Esophagus squamous epithelium (tissue), 4 donors: ENCODE measurements at regions not wholly inside any gene's neighbourhood (a gene's known extent, or its start where the extent isn't known, plus 50 kb on each side); places are given as distances from the start of the nearest gene placed in this dataset.
"Not testable (repeated sequence)": the region's sequence is repeated elsewhere in the genome, so short reads cannot be mapped to it uniquely, and the experiment has no call there.

Experiments used
- CTCF ChIP-seq, 6 experiments: fragments of 450-650 bp in 4 of 6; fragments of 200-600 bp in 2 of 6; sonication (generic) in 2 of 6; IDR thresholded peaks; one replicate each; pipeline ENCODE4 v1.5.1; 2016 to 2019; ENCODE audit warnings: antibody characterized with exemption in 6 of 6, mild to moderate bottlenecking in 4 of 6, moderate library complexity in 4 of 6
- POLR2A ChIP-seq, 4 donors: fragments of 450-650 bp; IDR thresholded peaks; one replicate each; pipeline ENCODE4 v1.6.1; 2017; ENCODE audit warnings: antibody characterized with exemption in 4 of 4, mild to moderate bottlenecking in 4 of 4, moderate library complexity in 3 of 4

DNA sequence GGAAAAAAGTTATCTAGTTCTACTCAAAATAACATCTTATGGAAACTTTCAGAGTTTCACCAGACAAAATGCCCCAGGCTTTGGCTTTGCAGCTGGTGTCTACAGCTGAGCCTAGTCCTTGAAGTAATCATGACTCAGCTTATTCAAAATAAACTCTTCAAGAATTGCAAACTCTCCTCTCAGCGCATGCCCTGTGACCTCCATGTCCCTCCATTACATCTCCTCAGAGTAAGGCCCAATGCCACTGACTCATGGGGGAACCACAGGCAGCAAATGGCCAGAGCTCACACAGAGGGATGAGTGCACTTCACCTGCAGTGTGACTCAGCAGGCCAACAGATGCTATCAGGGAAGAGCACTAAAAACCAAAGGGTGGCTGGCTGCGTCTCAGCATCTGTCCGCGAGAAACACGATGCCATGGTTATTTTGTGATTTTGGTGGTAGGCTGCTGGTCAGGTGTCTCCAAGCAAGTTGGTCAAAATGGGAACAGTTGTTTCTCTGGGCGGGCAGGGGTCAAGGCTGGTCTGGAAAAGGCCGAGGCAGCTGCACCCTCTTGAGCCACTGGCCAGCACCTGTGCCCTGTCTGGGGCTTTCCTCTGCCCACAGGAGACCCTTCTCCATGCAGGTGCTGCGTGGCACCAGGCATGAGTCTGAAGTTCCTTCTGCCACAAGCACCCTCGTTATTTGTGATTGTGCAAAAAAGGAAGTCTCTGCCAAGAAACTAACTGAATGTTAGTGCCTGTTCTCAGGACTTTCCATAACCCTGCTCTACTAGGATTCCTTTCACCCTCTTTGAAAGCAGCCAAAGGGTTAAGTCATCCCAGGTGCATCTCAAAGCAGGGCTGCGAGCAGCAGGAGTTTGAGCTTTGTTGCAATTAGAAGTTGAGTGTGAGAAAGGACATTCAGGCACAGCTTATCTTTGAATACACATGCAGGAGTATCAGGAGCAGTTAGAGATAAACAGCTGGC is 118.1 kb upstream of the PLGLB2 start:
- not testable (repeated sequence) for TF ChIP-seq POLR2A, CTCF (IDR thresholded peaks at IDR 0.05)
